Psoas muscle (tissue), 7 donors: ENCODE measurements at regions not wholly inside any gene's neighbourhood (a gene's known extent, or its start where the extent isn't known, plus 50 kb on each side); places are given as distances from the start of the nearest gene placed in this dataset.

Source experiments
- ATAC-seq, 4 donors: fragments of 200-7000 bp; cut with Tn5 transposase; one replicate each; pipeline ENCODE4 v1.9.1; 2020; ENCODE audit warnings: moderate library complexity in 3 of 4, mild to moderate bottlenecking in 2 of 4
- DNase-seq, 2 donors: peaks; one replicate each; pipeline ENCODE4 v3.0.0-alpha.2; 2020
- H3K27ac ChIP-seq: fragments of 200-600 bp; one replicate; pipeline ENCODE4 v1.8.0; 2022
- H3K27me3 ChIP-seq, 3 donors: fragments of 200-600 bp in 1 of 3; one replicate each; pipeline versions ENCODE4 v1.6.1 to v1.8.0; 2013 to 2022; ENCODE audit warnings: low read length in 2 of 3, mild to moderate bottlenecking in 2 of 3, moderate library complexity in 1 of 3; ENCODE audit not compliant: insufficient read depth in 3 of 3
- H3K36me3 ChIP-seq, 2 donors: fragments of 200-600 bp in 1 of 2; one replicate each; pipeline versions ENCODE4 v1.6.1 to v1.8.0; 2013 to 2022; ENCODE audit warnings: low read depth in 1 of 2, mild to moderate bottlenecking in 1 of 2, moderate library complexity in 1 of 2; ENCODE audit not compliant: insufficient read depth in 1 of 2
- H3K4me1 ChIP-seq: fragments of 200-600 bp; one replicate; pipeline ENCODE4 v1.8.0; 2022
- H3K4me3 ChIP-seq: fragments of 200-600 bp; one replicate; pipeline ENCODE4 v1.8.0; 2022; ENCODE audit warnings: mild to moderate bottlenecking
- H3K9me3 ChIP-seq: fragments of 200-600 bp; one replicate; pipeline ENCODE4 v1.8.0; 2022
- CTCF ChIP-seq: fragments of 200-600 bp; IDR thresholded peaks from one replicate; pipeline ENCODE4 v1.8.0; 2022; ENCODE audit warnings: antibody characterized with exemption
- WGBS, 3 donors: extraction: QIAGEN DNeasy Blood & Tissue Kit; methylation state at CpG; one replicate each; pipeline versions ENCODE4 v1.1.6 to v1.1.7; 2013; 5-methylcytosine and 5-hydroxymethylcytosine counted together
- intact Hi-C, 2 donors: fragments of 100-400 bp; cut with DNase I; formaldehyde crosslinking; loops; one replicate each; pipeline versions ENCODE4 v1.11.0 to v1.14.2; 2022
- donor health status: healthy with polysubstance abuse.
- donor health status: DM: no; HTN: no; CAD: no; lungs with moderate emphysema.
- donor health status: Bipolar disorder and iron deficiency.
- donor health status: healthy.
- donor health status: DM: yes; HTN: yes; CAD: no.
- donor health status: DM: no; HTN: no; CAD: no.
- donor health status: DM: yes; HTN: yes; CAD: no.

DNA sequence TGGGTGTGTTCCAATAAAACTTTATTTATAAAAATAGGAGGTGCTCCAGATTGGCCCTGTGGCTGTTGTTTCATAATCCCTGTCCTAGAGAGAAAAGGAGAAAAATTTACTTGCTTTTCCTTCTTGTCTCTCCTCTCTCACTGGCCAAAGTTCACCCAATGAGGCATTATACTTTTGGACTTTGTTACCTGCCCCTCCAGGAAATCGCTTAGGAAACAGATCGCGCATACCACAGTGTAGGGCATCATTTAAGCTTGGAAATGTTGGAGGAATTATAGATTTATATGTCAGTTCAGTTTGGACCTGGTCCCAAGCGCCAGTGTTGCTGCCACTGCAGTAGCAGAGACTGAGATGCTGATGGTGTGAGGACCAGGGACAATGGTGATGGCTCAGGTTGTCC, 337.6 kb upstream of the NR3C2 start:
- no peaks in the 10 kb centered on the region for H3K4me1 ChIP-seq
- TF ChIP-seq CTCF: no peak
- no peaks in the 10 kb centered on the region for H3K36me3 ChIP-seq
- ATAC-seq (no peak), DNase-seq (no peak)
- no peak overlapping the region for H3K27ac ChIP-seq
- no peaks in the 10 kb centered on the region for H3K27me3 ChIP-seq
- H3K9me3 ChIP-seq: no peaks in the 10 kb centered on the region
- WGBS, 3 donors: 95 to 98% (median 95%) methylated on average over 4 of the region's 4 CpGs
- no peak overlapping the region for H3K4me3 ChIP-seq
- intact Hi-C loops: no loop called here

- 77 to 94% (median 87%) methylated on average over 5 of the region's 5 CpGs for WGBS, 3 donors
- no peak for TF ChIP-seq CTCF
Observed at GRCh38 chr4:148778980-148779675, 336.9 kb upstream of the NR3C2 start.

GRCh38 chr4:148776941-148777340, 334.7 kb upstream of the NR3C2 start:
- Histone ChIP-seq H3K36me3 (no peaks in the 10 kb centered on the region), H3K27me3 (no peaks in the 10 kb centered on the region), H3K4me1 (no peaks in the 10 kb centered on the region), H3K9me3 (no peaks in the 10 kb centered on the region), H3K27ac (no peak overlapping the region), H3K4me3 (no peak overlapping the region)
- no peak for TF ChIP-seq CTCF
- no peak for ATAC-seq
- DNase-seq: no peak
- intact Hi-C loops: no loop called here
- 33 to 57% (median 43%) methylated on average over 3 of the region's 3 CpGs for WGBS, 3 donors

More at GRCh38 chr4:148778980-148779675, 336.9 kb upstream of the NR3C2 start:
- H3K9me3 ChIP-seq: no peaks in the 10 kb centered on the region
- no peak overlapping the region for H3K4me3 ChIP-seq
- no peak for DNase-seq
- H3K36me3 ChIP-seq: no peaks in the 10 kb centered on the region
- no peak overlapping the region for H3K27ac ChIP-seq
- no peaks in the 10 kb centered on the region for H3K4me1 ChIP-seq
- ATAC-seq: no peak
- intact Hi-C loops: no loop called here
- no peaks in the 10 kb centered on the region for H3K27me3 ChIP-seq

GRCh38 chr4:148774134-148774533, 331.9 kb upstream of the NR3C2 start:
- H3K4me1 ChIP-seq: no peaks in the 10 kb centered on the region
- intact Hi-C loops: no loop called here
- no peaks in the 10 kb centered on the region for H3K27me3 ChIP-seq
- TF ChIP-seq CTCF: no peak
- no peaks in the 10 kb centered on the region for H3K9me3 ChIP-seq
- H3K4me3 ChIP-seq: no peak overlapping the region
- 87 to 90% (median 87%) methylated on average over 3 of the region's 3 CpGs for WGBS, 3 donors
- H3K27ac ChIP-seq: no peak overlapping the region
- ATAC-seq (no peak), DNase-seq (no peak)
- H3K36me3 ChIP-seq: no peaks in the 10 kb centered on the region

DNA sequence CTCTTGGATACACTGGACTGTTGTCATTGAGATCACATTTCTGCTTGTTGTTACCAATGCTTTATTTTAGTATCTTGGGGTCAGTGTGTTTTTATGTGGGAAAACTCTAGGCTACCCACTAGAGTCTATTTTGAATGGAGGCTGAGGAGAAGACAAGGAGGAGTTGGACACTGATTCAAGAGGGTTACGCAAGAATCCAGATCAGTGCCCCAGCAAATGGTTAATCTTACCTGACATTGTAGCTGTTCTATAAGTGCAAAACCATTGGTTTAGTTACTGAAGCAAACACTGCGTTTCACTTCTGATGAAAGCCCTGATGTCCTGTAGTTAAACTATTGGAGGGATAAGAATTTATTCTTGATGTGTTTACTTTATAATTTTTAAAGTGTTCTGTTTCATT, 331.1 kb upstream of the NR3C2 start:
- DNase-seq (no peak), ATAC-seq (no peak)
- no peaks in the 10 kb centered on the region for H3K36me3 ChIP-seq
- H3K9me3 ChIP-seq: no peaks in the 10 kb centered on the region
- no peak overlapping the region for H3K27ac ChIP-seq
- intact Hi-C loops: no loop called here
- no peak for TF ChIP-seq CTCF
- WGBS, 3 donors: 91 to 96% (median 92%) methylated on average over 2 of the region's 2 CpGs
- H3K4me3 ChIP-seq: no peak overlapping the region
- H3K27me3 ChIP-seq: no peaks in the 10 kb centered on the region
- no peaks in the 10 kb centered on the region for H3K4me1 ChIP-seq
